Astrocyte (in vitro differentiated cells and primary cell): ENCODE measurements at regions not wholly inside any gene's neighbourhood (a gene's known extent, or its start where the extent isn't known, plus 50 kb on each side); places are given as distances from the start of the nearest gene placed in this dataset.

Experiments
- DNase-seq: peaks from one replicate; pipeline ENCODE4 v3.0.0-alpha.2; 2010; ENCODE audit warnings: low read depth
- FAIRE-seq: peaks from 2 replicates; lab custom pipeline; 2011; peaks lifted over from hg19 to GRCh38; lab: Jason Lieb, UNC
- H2AFZ ChIP-seq: 2 replicates; pipeline ENCODE4 v1.6.0; 2012; ENCODE audit warnings: low read depth, low read length, inconsistent platforms
- H3K27ac ChIP-seq: 2 replicates; pipeline ENCODE4 v1.5.1; 2011; ENCODE audit warnings: low read depth, low read length, inconsistent platforms
- H3K27me3 ChIP-seq: 2 replicates; pipeline ENCODE4 v1.6.0; 2011; ENCODE audit warnings: low read length, inconsistent platforms; ENCODE audit not compliant: insufficient read depth
- H3K36me3 ChIP-seq: 2 replicates; pipeline ENCODE4 v1.5.1; 2011; ENCODE audit warnings: low read length, inconsistent platforms; ENCODE audit not compliant: insufficient read depth
- H3K4me1 ChIP-seq: 2 replicates; pipeline ENCODE4 v1.5.1; 2011; ENCODE audit warnings: low read length, inconsistent platforms; ENCODE audit not compliant: insufficient read depth
- H3K4me2 ChIP-seq: 2 replicates; pipeline ENCODE4 v1.6.0; 2012; ENCODE audit warnings: low read length, inconsistent platforms
- H3K4me3 ChIP-seq: 2 replicates; pipeline ENCODE4 v1.5.1; 2011; ENCODE audit warnings: low read depth, mild to moderate bottlenecking, low read length, inconsistent platforms; ENCODE audit not compliant: insufficient read depth
- H3K79me2 ChIP-seq: 2 replicates; pipeline ENCODE4 v1.6.0; 2012; ENCODE audit warnings: mild to moderate bottlenecking, low read length, inconsistent platforms; ENCODE audit not compliant: insufficient read depth
- H3K9ac ChIP-seq: 2 replicates; pipeline ENCODE4 v1.6.0; 2012; ENCODE audit warnings: mild to moderate bottlenecking, low read length, inconsistent platforms
- H3K9me3 ChIP-seq: 2 replicates; pipeline ENCODE4 v1.5.1; 2012; ENCODE audit warnings: low read depth, mild to moderate bottlenecking, low read length, inconsistent platforms; ENCODE audit not compliant: insufficient read depth
- H4K20me1 ChIP-seq: 2 replicates; pipeline ENCODE4 v1.6.0; 2012; ENCODE audit warnings: low read length, inconsistent platforms; ENCODE audit not compliant: insufficient read depth
- H3K27ac Mint-ChIP-seq: one replicate; pipeline ENCODE4 v1.8.0; 2021; ENCODE audit warnings: mild to moderate bottlenecking, mixed read lengths; ENCODE audit not compliant: unreplicated experiment
- H3K27me3 Mint-ChIP-seq: one replicate; pipeline ENCODE4 v1.8.0; 2021; ENCODE audit warnings: low read depth, mixed read lengths; ENCODE audit not compliant: unreplicated experiment
- H3K36me3 Mint-ChIP-seq: one replicate; pipeline ENCODE4 v1.8.0; 2021; ENCODE audit warnings: low read depth, mixed read lengths; ENCODE audit not compliant: unreplicated experiment
- H3K4me1 Mint-ChIP-seq: one replicate; pipeline ENCODE4 v1.8.0; 2021; ENCODE audit warnings: low read depth, mixed read lengths; ENCODE audit not compliant: unreplicated experiment
- H3K4me3 Mint-ChIP-seq: one replicate; pipeline ENCODE4 v1.8.0; 2021; ENCODE audit warnings: mild to moderate bottlenecking, moderate library complexity, mixed read lengths; ENCODE audit not compliant: unreplicated experiment
- H3K9me3 Mint-ChIP-seq: one replicate; pipeline ENCODE4 v1.8.0; 2021; ENCODE audit warnings: mild to moderate bottlenecking, mixed read lengths; ENCODE audit not compliant: unreplicated experiment
- CTCF ChIP-seq: IDR thresholded peaks from 2 replicates; pipeline ENCODE4 v1.5.1; 2011; ENCODE audit warnings: low read depth, mild to moderate bottlenecking, inconsistent platforms, low read length, moderate library complexity; ENCODE audit not compliant: insufficient read depth
- EZH2 ChIP-seq: IDR thresholded peaks from 2 replicates; pipeline ENCODE4 v1.6.1; 2012; ENCODE audit warnings: mild to moderate bottlenecking, low read length, inconsistent platforms; ENCODE audit not compliant: insufficient read depth

DNA sequence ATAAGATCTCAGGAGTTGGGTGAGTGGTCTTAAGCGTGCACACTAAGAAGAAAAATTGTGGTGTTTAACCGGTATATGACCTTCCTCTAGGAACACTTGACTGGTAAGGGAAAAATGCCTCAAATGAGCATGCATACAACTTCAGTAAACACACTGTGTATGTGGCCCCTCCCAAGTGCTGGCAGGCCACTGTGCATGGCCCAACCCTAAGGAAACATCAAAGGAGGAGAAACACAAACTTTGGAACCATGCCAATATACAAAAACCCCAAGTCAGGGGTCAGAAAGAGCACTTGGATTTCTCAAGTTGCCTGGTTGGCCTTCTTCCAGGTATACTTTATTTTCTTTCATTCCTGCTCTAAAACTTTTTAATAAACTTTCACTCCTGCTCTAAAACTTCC is 308.9 kb upstream of the LRRTM4 start:
- FAIRE-seq: no peak
- no peaks in the 10 kb centered on the region for H3K27me3 ChIP-seq

DNA sequence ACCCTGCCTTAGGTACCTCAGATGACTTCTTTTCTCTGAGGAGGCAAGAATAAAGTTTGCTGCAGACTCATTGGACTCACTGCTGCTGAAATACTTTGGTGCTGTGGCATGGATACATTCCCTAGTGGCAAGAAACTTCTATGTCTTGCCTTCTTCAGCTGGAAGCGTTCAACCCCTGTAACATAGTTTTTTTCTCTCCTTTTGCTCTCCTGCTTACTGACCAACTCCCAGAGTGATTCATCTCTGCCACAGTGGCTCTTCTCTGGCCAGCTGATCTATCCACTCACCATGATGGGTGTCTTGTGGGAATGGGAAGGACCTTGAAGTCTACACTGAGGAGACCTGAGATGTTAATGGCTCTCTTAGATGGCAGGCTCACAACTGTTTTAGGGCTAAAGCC is 309.3 kb upstream of the LRRTM4 start:
- no peak overlapping the region for H2AFZ ChIP-seq
- H3K4me3 ChIP-seq: no peak overlapping the region
- no peak for TF ChIP-seq EZH2
- no peak for TF ChIP-seq CTCF
- no peaks in the 10 kb centered on the region for H3K36me3 Mint-ChIP-seq
- no peaks in the 10 kb centered on the region for H4K20me1 ChIP-seq
- DNase-seq (no peak), FAIRE-seq (no peak)
- peaks cover 19% of the 10 kb centered on the region for H3K9me3 ChIP-seq
- no peaks in the 10 kb centered on the region for H3K79me2 ChIP-seq
- no peaks in the 10 kb centered on the region for H3K36me3 ChIP-seq
- no peak overlapping the region for H3K27ac ChIP-seq
- no peaks in the 10 kb centered on the region for H3K4me1 ChIP-seq
- H3K27ac Mint-ChIP-seq: no peak overlapping the region
- H3K4me1 Mint-ChIP-seq: peaks cover 4% of the 10 kb centered on the region
- no peak overlapping the region for H3K4me3 Mint-ChIP-seq
- no peaks in the 10 kb centered on the region for H3K27me3 Mint-ChIP-seq
- peaks cover 15% of the 10 kb centered on the region for H3K9me3 Mint-ChIP-seq
- no peak overlapping the region for H3K9ac ChIP-seq
- no peaks in the 10 kb centered on the region for H3K27me3 ChIP-seq
- no peak overlapping the region for H3K4me2 ChIP-seq

More for the DNA sequence above, 308.9 kb upstream of the LRRTM4 start:
- no peak for DNase-seq
- no peak overlapping the region for H3K4me3 ChIP-seq
- no peak overlapping the region for H3K4me2 ChIP-seq
- Mint-ChIP-seq H3K27me3 (no peaks in the 10 kb centered on the region), H3K9me3 (peaks cover 13% of the 10 kb centered on the region), H3K4me1 (peaks cover 4% of the 10 kb centered on the region), H3K36me3 (no peaks in the 10 kb centered on the region), H3K4me3 (no peak overlapping the region), H3K27ac (no peak overlapping the region)
- H3K27ac ChIP-seq: no peak overlapping the region
- TF ChIP-seq EZH2 (no peak), CTCF (no peak)
- no peak overlapping the region for H2AFZ ChIP-seq
- no peaks in the 10 kb centered on the region for H3K79me2 ChIP-seq
- no peaks in the 10 kb centered on the region for H4K20me1 ChIP-seq
- H3K9ac ChIP-seq: no peak overlapping the region
- H3K36me3 ChIP-seq: no peaks in the 10 kb centered on the region
- H3K9me3 ChIP-seq: peaks cover 18% of the 10 kb centered on the region
- H3K4me1 ChIP-seq: no peaks in the 10 kb centered on the region

DNA sequence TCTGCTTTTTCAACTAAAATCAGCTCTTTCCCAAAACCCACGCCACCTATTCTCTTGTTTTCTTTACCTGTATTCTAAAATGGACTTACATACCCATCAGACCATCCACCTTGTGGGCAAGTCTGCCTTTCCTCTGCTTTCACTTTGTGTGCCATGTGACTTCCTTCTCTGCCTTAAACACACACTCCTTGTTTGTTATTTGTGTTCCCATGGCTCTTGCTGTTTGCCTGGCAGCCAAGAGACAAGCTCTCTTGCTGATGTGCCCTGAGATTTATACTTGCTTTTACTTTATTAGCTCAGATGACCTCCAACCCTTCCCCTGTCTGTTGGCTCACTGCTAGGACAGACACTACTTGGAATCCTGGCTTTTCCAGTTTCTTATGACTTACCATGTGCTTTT is 309.7 kb upstream of the LRRTM4 start:
- Histone ChIP-seq H3K4me3 (no peak overlapping the region), H3K9ac (no peak overlapping the region), H3K36me3 (no peaks in the 10 kb centered on the region), H4K20me1 (no peaks in the 10 kb centered on the region), H3K4me2 (no peak overlapping the region), H3K9me3 (peaks cover 19% of the 10 kb centered on the region), H3K79me2 (no peaks in the 10 kb centered on the region), H3K27ac (no peak overlapping the region), H3K4me1 (no peaks in the 10 kb centered on the region), H3K27me3 (no peaks in the 10 kb centered on the region), H2AFZ (no peak overlapping the region)
- Mint-ChIP-seq H3K9me3 (peaks cover 15% of the 10 kb centered on the region), H3K4me3 (no peak overlapping the region), H3K4me1 (peaks cover 4% of the 10 kb centered on the region), H3K36me3 (no peaks in the 10 kb centered on the region), H3K27me3 (no peaks in the 10 kb centered on the region), H3K27ac (no peak overlapping the region)
- FAIRE-seq: no peak
- TF ChIP-seq EZH2 (no peak), CTCF (no peak)
- no peak for DNase-seq
